ENCODE measurements at regions not wholly inside any gene's neighbourhood (a gene's known extent, or its start where the extent isn't known, plus 50 kb on each side); places are given as distances from the start of the nearest gene placed in this dataset.
"Not testable (repeated sequence)": the region's sequence is repeated elsewhere in the genome, so short reads cannot be mapped to it uniquely, and the experiment has no call there.

GRCh38 chr9:63912451-63912850 is 1372.6 kb downstream of the FOXD4L5 start:
- not testable (repeated sequence) for DNase-seq

- DNase-seq = not testable (repeated sequence)
These were observed 1375.9 kb downstream of the FOXD4L5 start for GRCh38 chr9:63909076-63909475.

- not testable (repeated sequence) for DNase-seq
These were observed 1385.3 kb downstream of the FOXD4L5 start for GRCh38 chr9:63899637-63900190.

GRCh38 chr9:63881386-63881785 is 1403.6 kb downstream of the FOXD4L5 start:
- not testable (repeated sequence) for DNase-seq

GRCh38 chr9:63876380-63876779 is 1408.6 kb downstream of the FOXD4L5 start:
- not testable (repeated sequence) for DNase-seq

GRCh38 chr9:63859475-63860215 is 1425.4 kb downstream of the FOXD4L5 start:
- DNase-seq = no peak

- DNase-seq = not testable (repeated sequence)
These were observed 1425.9 kb downstream of the FOXD4L5 start for GRCh38 chr9:63859090-63859474.

GRCh38 chr9:63853140-63853751 is 1431.8 kb downstream of the FOXD4L5 start:
- DNase-seq = not testable (repeated sequence)

- DNase-seq = not testable (repeated sequence)
These were observed 1460.2 kb downstream of the FOXD4L5 start for GRCh38 chr9:63824804-63825203.

GRCh38 chr9:63823375-63824201 is 1461.4 kb downstream of the FOXD4L5 start:
- not testable (repeated sequence) for DNase-seq

- not testable (repeated sequence) for DNase-seq
These were observed 1462.2 kb downstream of the FOXD4L5 start for GRCh38 chr9:63822615-63823374.

GRCh38 chr9:63821293-63821692 is 1463.7 kb downstream of the FOXD4L5 start:
- DNase-seq = not testable (repeated sequence)

- DNase-seq = not testable (repeated sequence)
These were observed 1464.1 kb downstream of the FOXD4L5 start for GRCh38 chr9:63820882-63821281.

- DNase-seq = not testable (repeated sequence)
These were observed 1464.6 kb downstream of the FOXD4L5 start for GRCh38 chr9:63820383-63820782.

- DNase-seq = no peak
These were observed 1467.1 kb downstream of the FOXD4L5 start for GRCh38 chr9:63817622-63818518.

GRCh38 chr9:63816751-63817621 is 1468.0 kb downstream of the FOXD4L5 start:
- DNase-seq = no peak

GRCh38 chr9:63814970-63815669 is 1469.9 kb downstream of the FOXD4L5 start:
- DNase-seq = not testable (repeated sequence)

GRCh38 chr9:63813391-63814021 is 1471.5 kb downstream of the FOXD4L5 start:
- not testable (repeated sequence) for DNase-seq

- DNase-seq = not testable (repeated sequence)
These were observed 1472.2 kb downstream of the FOXD4L5 start for GRCh38 chr9:63812822-63813221.

Measured in T1000 (cell line).